ENCODE measurements at regions not wholly inside any gene's neighbourhood (a gene's known extent, or its start where the extent isn't known, plus 50 kb on each side); places are given as distances from the start of the nearest gene placed in this dataset.

GRCh38 chr1:240000634-240001033 lies 91.0 kb upstream of the FMN2 start:
- DNase-seq = no peak

- no peak for DNase-seq
Observed at GRCh38 chr1:240001177-240001740, 90.4 kb upstream of the FMN2 start.

GRCh38 chr1:240004086-240004749 lies 87.5 kb upstream of the FMN2 start:
- peak in 1 of 4 experiments; percentile 2 for DNase-seq

GRCh38 chr1:240005997-240006650 lies 85.6 kb upstream of the FMN2 start:
- no peak for DNase-seq

- no peak for DNase-seq
Observed at GRCh38 chr1:240008298-240008697, 83.4 kb upstream of the FMN2 start.

GRCh38 chr1:240014051-240014450 lies 77.6 kb upstream of the FMN2 start:
- DNase-seq = no peak

- no peak for DNase-seq
Observed at GRCh38 chr1:240018617-240019016, 73.1 kb upstream of the FMN2 start.

GRCh38 chr1:240019524-240019923 lies 72.2 kb upstream of the FMN2 start:
- no peak for DNase-seq

GRCh38 chr1:240020871-240021270 lies 70.8 kb upstream of the FMN2 start:
- no peak for DNase-seq

- DNase-seq = no peak
Observed at GRCh38 chr1:240021709-240022108, 70.0 kb upstream of the FMN2 start.

- no peak for DNase-seq
Observed at GRCh38 chr1:240027059-240027462, 64.6 kb upstream of the FMN2 start.

- DNase-seq = no peak
Observed at GRCh38 chr1:240029418-240029817, 62.3 kb upstream of the FMN2 start.

GRCh38 chr1:240030236-240030635 lies 61.4 kb upstream of the FMN2 start:
- no peak for DNase-seq

- no peak for DNase-seq
Observed at GRCh38 chr1:240031009-240031408, 60.7 kb upstream of the FMN2 start.

- no peak for DNase-seq
Observed at GRCh38 chr1:240031414-240031813, 60.3 kb upstream of the FMN2 start.

GRCh38 chr1:240033406-240033805 lies 58.3 kb upstream of the FMN2 start:
- no peak for DNase-seq

- DNase-seq = no peak
Observed at GRCh38 chr1:240036526-240036925, 55.2 kb upstream of the FMN2 start.

Data from activated CD4-positive, CD25-positive, alpha-beta regulatory T cell (primary cell).